ENCODE measurements at regions not wholly inside any gene's neighbourhood (a gene's known extent, or its start where the extent isn't known, plus 50 kb on each side); places are given as distances from the start of the nearest gene placed in this dataset.

GRCh38 chr1:228969953-228970800 lies 234.9 kb downstream of the RHOU start:
- H3K27me3 Mint-ChIP-seq (ENCODE audit: low read depth) = peaks cover 9% of the 10 kb centered on the region
- H3K4me1 Mint-ChIP-seq (ENCODE audit: low read depth) = no peaks in the 10 kb centered on the region
- H3K36me3 Mint-ChIP-seq (ENCODE audit: low read depth) = no peaks in the 10 kb centered on the region
- no peaks in the 10 kb centered on the region for H3K9me3 Mint-ChIP-seq
- no peak overlapping the region for H3K27ac Mint-ChIP-seq
- H3K4me3 Mint-ChIP-seq = no peak overlapping the region

- H3K9me3 Mint-ChIP-seq = no peaks in the 10 kb centered on the region
- peaks cover 4% of the 10 kb centered on the region for H3K27me3 Mint-ChIP-seq (ENCODE audit: low read depth)
- H3K36me3 Mint-ChIP-seq (ENCODE audit: low read depth) = no peaks in the 10 kb centered on the region
- no peak overlapping the region for H3K4me3 Mint-ChIP-seq
- no peaks in the 10 kb centered on the region for H3K4me1 Mint-ChIP-seq (ENCODE audit: low read depth)
- no peak overlapping the region for H3K27ac Mint-ChIP-seq
Observed at GRCh38 chr1:228972576-228972975, 237.3 kb downstream of the RHOU start.

- Mint-ChIP-seq H3K27ac (no peak overlapping the region), H3K27me3 (ENCODE audit: low read depth) (peaks cover 2% of the 10 kb centered on the region), H3K36me3 (ENCODE audit: low read depth) (no peaks in the 10 kb centered on the region), H3K4me1 (ENCODE audit: low read depth) (no peaks in the 10 kb centered on the region), H3K9me3 (no peaks in the 10 kb centered on the region), H3K4me3 (no peak overlapping the region)
Observed at GRCh38 chr1:228974273-228974672, 239.0 kb downstream of the RHOU start.

- Mint-ChIP-seq H3K27me3 (ENCODE audit: low read depth) (no peaks in the 10 kb centered on the region), H3K9me3 (no peaks in the 10 kb centered on the region), H3K4me3 (no peak overlapping the region), H3K27ac (no peak overlapping the region), H3K36me3 (ENCODE audit: low read depth) (no peaks in the 10 kb centered on the region), H3K4me1 (ENCODE audit: low read depth) (no peaks in the 10 kb centered on the region)
Observed at GRCh38 chr1:228975238-228975907, 240.1 kb downstream of the RHOU start.

GRCh38 chr1:228976316-228976715 lies 241.0 kb downstream of the RHOU start:
- H3K27me3 Mint-ChIP-seq (ENCODE audit: low read depth) = no peaks in the 10 kb centered on the region
- H3K4me1 Mint-ChIP-seq (ENCODE audit: low read depth) = no peaks in the 10 kb centered on the region
- H3K36me3 Mint-ChIP-seq (ENCODE audit: low read depth) = no peaks in the 10 kb centered on the region
- H3K4me3 Mint-ChIP-seq = no peak overlapping the region
- no peak overlapping the region for H3K27ac Mint-ChIP-seq
- H3K9me3 Mint-ChIP-seq = no peaks in the 10 kb centered on the region

- Mint-ChIP-seq H3K4me1 (ENCODE audit: low read depth) (no peaks in the 10 kb centered on the region), H3K4me3 (no peak overlapping the region), H3K9me3 (no peaks in the 10 kb centered on the region), H3K27me3 (ENCODE audit: low read depth) (no peaks in the 10 kb centered on the region), H3K36me3 (ENCODE audit: low read depth) (no peaks in the 10 kb centered on the region), H3K27ac (no peak overlapping the region)
Observed at GRCh38 chr1:228977307-228977706, 242.0 kb downstream of the RHOU start.

GRCh38 chr1:228977741-228978140 lies 242.5 kb downstream of the RHOU start:
- Mint-ChIP-seq H3K27me3 (ENCODE audit: low read depth) (no peaks in the 10 kb centered on the region), H3K27ac (no peak overlapping the region), H3K4me3 (no peak overlapping the region), H3K9me3 (no peaks in the 10 kb centered on the region), H3K4me1 (ENCODE audit: low read depth) (no peaks in the 10 kb centered on the region), H3K36me3 (ENCODE audit: low read depth) (no peaks in the 10 kb centered on the region)

- no peaks in the 10 kb centered on the region for H3K27me3 Mint-ChIP-seq (ENCODE audit: low read depth)
- no peaks in the 10 kb centered on the region for H3K36me3 Mint-ChIP-seq (ENCODE audit: low read depth)
- no peaks in the 10 kb centered on the region for H3K9me3 Mint-ChIP-seq
- no peak overlapping the region for H3K27ac Mint-ChIP-seq
- H3K4me1 Mint-ChIP-seq (ENCODE audit: low read depth) = no peaks in the 10 kb centered on the region
- no peak overlapping the region for H3K4me3 Mint-ChIP-seq
Observed at GRCh38 chr1:228978484-228979324, 243.4 kb downstream of the RHOU start.

GRCh38 chr1:228979325-228979699 lies 244.0 kb downstream of the RHOU start:
- H3K4me3 Mint-ChIP-seq = no peak overlapping the region
- no peaks in the 10 kb centered on the region for H3K4me1 Mint-ChIP-seq (ENCODE audit: low read depth)
- no peaks in the 10 kb centered on the region for H3K36me3 Mint-ChIP-seq (ENCODE audit: low read depth)
- H3K27ac Mint-ChIP-seq = no peak overlapping the region
- no peaks in the 10 kb centered on the region for H3K9me3 Mint-ChIP-seq
- no peaks in the 10 kb centered on the region for H3K27me3 Mint-ChIP-seq (ENCODE audit: low read depth)

- H3K4me1 Mint-ChIP-seq (ENCODE audit: low read depth) = no peaks in the 10 kb centered on the region
- no peak overlapping the region for H3K4me3 Mint-ChIP-seq
- H3K27me3 Mint-ChIP-seq (ENCODE audit: low read depth) = no peaks in the 10 kb centered on the region
- no peak overlapping the region for H3K27ac Mint-ChIP-seq
- no peaks in the 10 kb centered on the region for H3K36me3 Mint-ChIP-seq (ENCODE audit: low read depth)
- no peaks in the 10 kb centered on the region for H3K9me3 Mint-ChIP-seq
Observed at GRCh38 chr1:228979774-228980173, 244.5 kb downstream of the RHOU start.

- Mint-ChIP-seq H3K27me3 (ENCODE audit: low read depth) (no peaks in the 10 kb centered on the region), H3K9me3 (no peaks in the 10 kb centered on the region), H3K27ac (no peak overlapping the region), H3K4me1 (ENCODE audit: low read depth) (no peaks in the 10 kb centered on the region), H3K4me3 (no peak overlapping the region), H3K36me3 (ENCODE audit: low read depth) (no peaks in the 10 kb centered on the region)
Observed at GRCh38 chr1:228980232-228980937, 245.1 kb downstream of the RHOU start.

- Mint-ChIP-seq H3K4me1 (ENCODE audit: low read depth) (no peaks in the 10 kb centered on the region), H3K9me3 (no peaks in the 10 kb centered on the region), H3K36me3 (ENCODE audit: low read depth) (no peaks in the 10 kb centered on the region), H3K27ac (no peak overlapping the region), H3K27me3 (ENCODE audit: low read depth) (no peaks in the 10 kb centered on the region), H3K4me3 (no peak overlapping the region)
Observed at GRCh38 chr1:228982637-228983036, 247.4 kb downstream of the RHOU start.

- Mint-ChIP-seq H3K4me1 (ENCODE audit: low read depth) (no peaks in the 10 kb centered on the region), H3K27ac (no peak overlapping the region)
Observed at GRCh38 chr1:228983231-228983660, 248.0 kb downstream of the RHOU start.

GRCh38 chr1:228983661-228984060 lies 248.4 kb downstream of the RHOU start:
- no peaks in the 10 kb centered on the region for H3K36me3 Mint-ChIP-seq (ENCODE audit: low read depth)
- H3K27ac Mint-ChIP-seq = no peak overlapping the region
- no peaks in the 10 kb centered on the region for H3K4me1 Mint-ChIP-seq (ENCODE audit: low read depth)
- H3K9me3 Mint-ChIP-seq = no peaks in the 10 kb centered on the region
- no peak overlapping the region for H3K4me3 Mint-ChIP-seq
- no peaks in the 10 kb centered on the region for H3K27me3 Mint-ChIP-seq (ENCODE audit: low read depth)

More at GRCh38 chr1:228983231-228983660, 248.0 kb downstream of the RHOU start:
- Mint-ChIP-seq H3K4me3 (no peak overlapping the region), H3K9me3 (no peaks in the 10 kb centered on the region), H3K27me3 (ENCODE audit: low read depth) (no peaks in the 10 kb centered on the region), H3K36me3 (ENCODE audit: low read depth) (no peaks in the 10 kb centered on the region)
